ENCODE measurements at regions not wholly inside any gene's neighbourhood (a gene's known extent, or its start where the extent isn't known, plus 50 kb on each side); places are given as distances from the start of the nearest gene placed in this dataset.

- TF ChIP-seq CTCF (IDR thresholded peaks at IDR 0.05; ENCODE audit: insufficient read depth, low read length) = no peak
- TF ChIP-seq POLR2AphosphoS5 (IDR thresholded peaks at IDR 0.05; ENCODE audit: low read depth) = no peak
- TF ChIP-seq SPI1 (IDR thresholded peaks at IDR 0.05; ENCODE audit: borderline replicate concordance, low read depth) = no peak
- no peak for TF ChIP-seq REST (IDR thresholded peaks at IDR 0.05; ENCODE audit: insufficient replicate concordance, low read depth)
- TF ChIP-seq GABPA (IDR thresholded peaks at IDR 0.05; ENCODE audit: low read depth) = no peak
Observed at GRCh38 chr13:84255226-84255797, 373.0 kb upstream of the SLITRK1 start.

GRCh38 chr13:84249463-84249862, 367.2 kb upstream of the SLITRK1 start:
- Histone ChIP-seq H3K27me3 (ENCODE audit: insufficient read depth, poor library complexity, severe bottlenecking) (no peaks in the 10 kb centered on the region), H3K27ac (replicated peaks) (no peak overlapping the region), H3K4me3 (replicated peaks; ENCODE audit: insufficient read depth, low read length) (no peak overlapping the region)
- no peak for DNase-seq (ENCODE audit: low read depth in 1 of 2, low spot score in 1 of 2)
- TF ChIP-seq GABPA (IDR thresholded peaks at IDR 0.05; ENCODE audit: low read depth) = no peak
- no peak for TF ChIP-seq POLR2AphosphoS5 (IDR thresholded peaks at IDR 0.05; ENCODE audit: low read depth)

More at GRCh38 chr13:84255226-84255797, 373.0 kb upstream of the SLITRK1 start:
- Histone ChIP-seq H3K27ac (replicated peaks) (no peak overlapping the region), H3K27me3 (ENCODE audit: insufficient read depth, poor library complexity, severe bottlenecking) (no peaks in the 10 kb centered on the region), H3K4me3 (replicated peaks; ENCODE audit: insufficient read depth, low read length) (no peak overlapping the region)
- no peak for DNase-seq (ENCODE audit: low read depth in 1 of 2, low spot score in 1 of 2)

GRCh38 chr13:84243340-84243739, 361.1 kb upstream of the SLITRK1 start:
- Histone ChIP-seq H3K27ac (replicated peaks) (no peak overlapping the region), H3K27me3 (ENCODE audit: insufficient read depth, poor library complexity, severe bottlenecking) (no peaks in the 10 kb centered on the region), H3K4me3 (replicated peaks; ENCODE audit: insufficient read depth, low read length) (no peak overlapping the region)
- no peak for DNase-seq (ENCODE audit: low read depth in 1 of 2, low spot score in 1 of 2)
- TF ChIP-seq GABPA (IDR thresholded peaks at IDR 0.05; ENCODE audit: low read depth) (no peak), SPI1 (IDR thresholded peaks at IDR 0.05; ENCODE audit: borderline replicate concordance, low read depth) (no peak), POLR2AphosphoS5 (IDR thresholded peaks at IDR 0.05; ENCODE audit: low read depth) (no peak), REST (IDR thresholded peaks at IDR 0.05; ENCODE audit: insufficient replicate concordance, low read depth) (no peak), CTCF (IDR thresholded peaks at IDR 0.05; ENCODE audit: insufficient read depth, low read length) (no peak)

GRCh38 chr13:84239032-84239431, 356.8 kb upstream of the SLITRK1 start:
- no peak for DNase-seq (ENCODE audit: low read depth in 1 of 2, low spot score in 1 of 2)
- TF ChIP-seq POLR2AphosphoS5 (IDR thresholded peaks at IDR 0.05; ENCODE audit: low read depth) (no peak), SPI1 (IDR thresholded peaks at IDR 0.05; ENCODE audit: borderline replicate concordance, low read depth) (no peak), GABPA (IDR thresholded peaks at IDR 0.05; ENCODE audit: low read depth) (no peak), REST (IDR thresholded peaks at IDR 0.05; ENCODE audit: insufficient replicate concordance, low read depth) (no peak), CTCF (IDR thresholded peaks at IDR 0.05; ENCODE audit: insufficient read depth, low read length) (no peak)
- no peak overlapping the region for H3K27ac ChIP-seq (replicated peaks)
- no peak overlapping the region for H3K4me3 ChIP-seq (replicated peaks; ENCODE audit: insufficient read depth, low read length)
- H3K27me3 ChIP-seq (ENCODE audit: insufficient read depth, poor library complexity, severe bottlenecking) = no peaks in the 10 kb centered on the region
